PC-9 (cell line): ENCODE measurements at regions not wholly inside any gene's neighbourhood (a gene's known extent, or its start where the extent isn't known, plus 50 kb on each side); places are given as distances from the start of the nearest gene placed in this dataset.

Source experiments
- BruUV-seq: library from RNA; stranded (reverse); fragments of 400-500 nt; replicated peaks from 2 replicates; lab custom pipeline; 2021; lab: Mats Ljungman, UMichigan
- CTCF ChIA-PET: fragments of 300-600 bp; sonication (Branson Sonifier 250); formaldehyde crosslinking; loops from one replicate; lab custom pipeline; 2022; ENCODE audit warnings: antibody characterized with exemption; lab: Charles Lee
- POLR2A ChIA-PET: fragments of 300-600 bp; sonication (Branson Sonifier 250); formaldehyde crosslinking; loops from one replicate; lab custom pipeline; 2022; ENCODE audit warnings: antibody characterized with exemption; ENCODE audit not compliant: unreplicated experiment; lab: Charles Lee
- DNase-seq, 2 experiments: peaks; one replicate each; pipeline versions ENCODE4 v3.0.0 to v3.0.0-alpha.2; 2015 to 2022; ENCODE audit warnings: mixed read lengths in 1 of 2
- H2AFZ ChIP-seq: fragments of 200-600 bp; sonication (generic); 2 replicates; pipeline ENCODE4 v1.8.1; 2017; ENCODE audit warnings: antibody characterized with exemption
- H3F3A ChIP-seq: fragments of 200-600 bp; sonication (generic); 2 replicates; pipeline ENCODE4 v1.8.1; 2017; ENCODE audit warnings: antibody characterized with exemption, mild to moderate bottlenecking, low read depth; ENCODE audit not compliant: insufficient read depth
- H3K27ac ChIP-seq: fragments of 200-600 bp; sonication (generic); 2 replicates; pipeline ENCODE4 v1.6.1; 2016; ENCODE audit warnings: mixed run types
- H3K27me3 ChIP-seq: fragments of 200-600 bp; sonication (generic); 2 replicates; pipeline ENCODE4 v1.6.1; 2016; ENCODE audit warnings: low read depth, mixed run types; ENCODE audit not compliant: insufficient read depth
- H3K36me3 ChIP-seq: fragments of 200-600 bp; sonication (generic); 2 replicates; pipeline ENCODE4 v1.6.1; 2016; ENCODE audit warnings: low read depth, mixed run types
- H3K4me1 ChIP-seq: fragments of 200-600 bp; sonication (generic); replicated peaks from 2 replicates; pipeline ENCODE4 v1.6.1; 2016; ENCODE audit warnings: mixed run types; ENCODE audit not compliant: insufficient read depth
- H3K4me2 ChIP-seq: fragments of 200-600 bp; sonication (generic); 2 replicates; pipeline ENCODE4 v1.6.1; 2017; ENCODE audit warnings: mixed run types
- H3K4me3 ChIP-seq: fragments of 200-600 bp; sonication (generic); 2 replicates; pipeline ENCODE4 v1.6.1; 2016; ENCODE audit warnings: mixed run types
- H3K79me2 ChIP-seq: fragments of 200-600 bp; sonication (generic); 2 replicates; pipeline ENCODE4 v1.6.1; 2017; ENCODE audit warnings: low read depth, mixed run types
- H3K9me2 ChIP-seq: fragments of 200-600 bp; sonication (generic); 2 replicates; pipeline ENCODE4 v1.8.1; 2017; ENCODE audit warnings: mild to moderate bottlenecking; ENCODE audit not compliant: insufficient read depth
- H3K9me3 ChIP-seq: fragments of 200-600 bp; sonication (generic); 2 replicates; pipeline ENCODE4 v1.8.1; 2016; ENCODE audit warnings: low read depth; ENCODE audit not compliant: insufficient read depth
- H4K20me1 ChIP-seq: fragments of 200-600 bp; sonication (generic); 2 replicates; pipeline ENCODE4 v1.8.1; 2017; ENCODE audit not compliant: insufficient read depth
- CTCF ChIP-seq: fragments of 200-600 bp; sonication (generic); conservative IDR thresholded peaks from 2 replicates; pipeline ENCODE4 v1.6.1; 2017; ENCODE audit warnings: mixed run types, antibody characterized with exemption, mild to moderate bottlenecking, moderate library complexity
- EZH2 ChIP-seq: fragments of 200-600 bp; sonication (generic); IDR thresholded peaks from 2 replicates; pipeline ENCODE4 v1.8.0; 2017; ENCODE audit warnings: antibody characterized with exemption, low read depth
- intact Hi-C: fragments of 100-400 bp; cut with micrococcal nuclease; formaldehyde crosslinking; loops from one replicate; pipeline ENCODE4 v1.10.0; 2022; ENCODE audit not compliant: unreplicated experiment

GRCh38 chr6:95169775-95170174 is 407.6 kb upstream of the MANEA start:
- Histone ChIP-seq H2AFZ (no peak overlapping the region), H4K20me1 (no peaks in the 10 kb centered on the region), H3K4me2 (no peak overlapping the region), H3K4me3 (no peak overlapping the region), H3K79me2 (no peaks in the 10 kb centered on the region), H3K9me3 (no peaks in the 10 kb centered on the region), H3K27ac (no peak overlapping the region), H3K36me3 (no peaks in the 10 kb centered on the region), H3K4me1 (no peaks in the 10 kb centered on the region), H3K27me3 (no peaks in the 10 kb centered on the region), H3K9me2 (no peaks in the 10 kb centered on the region), H3F3A (no peaks in the 10 kb centered on the region)
- ChIA-PET POLR2A (no interaction called here), CTCF (no interaction called here)
- intact Hi-C loops: no loop called here
- no peak for DNase-seq
- BruUV-seq: no TSS peak
- TF ChIP-seq EZH2 (no peak), CTCF (no peak)

GRCh38 chr6:95175927-95176675 is 401.2 kb upstream of the MANEA start:
- Histone ChIP-seq H3F3A (no peaks in the 10 kb centered on the region), H3K27me3 (no peaks in the 10 kb centered on the region), H4K20me1 (no peaks in the 10 kb centered on the region), H2AFZ (no peak overlapping the region), H3K4me2 (no peak overlapping the region), H3K9me2 (no peaks in the 10 kb centered on the region), H3K27ac (no peak overlapping the region), H3K9me3 (no peaks in the 10 kb centered on the region), H3K4me3 (no peak overlapping the region), H3K36me3 (no peaks in the 10 kb centered on the region), H3K79me2 (no peaks in the 10 kb centered on the region), H3K4me1 (no peaks in the 10 kb centered on the region)
- no TSS peak for BruUV-seq
- CTCF ChIA-PET: no interaction called here
- TF ChIP-seq CTCF (no peak), EZH2 (no peak)
- POLR2A ChIA-PET: no interaction called here
- intact Hi-C loops: no loop called here
- DNase-seq: no peak

- TF ChIP-seq CTCF (no peak), EZH2 (no peak)
- POLR2A ChIA-PET: no interaction called here
- no peaks in the 10 kb centered on the region for H3K9me3 ChIP-seq
- H2AFZ ChIP-seq: no peak overlapping the region
- CTCF ChIA-PET: no interaction called here
- intact Hi-C loops: no loop called here
- H3F3A ChIP-seq: no peaks in the 10 kb centered on the region
- no TSS peak for BruUV-seq
- DNase-seq: no peak
- no peaks in the 10 kb centered on the region for H3K9me2 ChIP-seq
- no peak overlapping the region for H3K4me2 ChIP-seq
- no peaks in the 10 kb centered on the region for H4K20me1 ChIP-seq
- no peak overlapping the region for H3K4me3 ChIP-seq
- no peaks in the 10 kb centered on the region for H3K27me3 ChIP-seq
- H3K4me1 ChIP-seq: no peaks in the 10 kb centered on the region
- H3K79me2 ChIP-seq: no peaks in the 10 kb centered on the region
- no peak overlapping the region for H3K27ac ChIP-seq
- H3K36me3 ChIP-seq: no peaks in the 10 kb centered on the region
These were observed 391.5 kb upstream of the MANEA start for GRCh38 chr6:95185874-95186273.
